GM23248 (cell line): ENCODE measurements at regions not wholly inside any gene's neighbourhood (a gene's known extent, or its start where the extent isn't known, plus 50 kb on each side); places are given as distances from the start of the nearest gene placed in this dataset.

ENCODE experiments used
- EZH2 ChIP-seq: fragments of 200-600 bp; sonication (generic); IDR thresholded peaks from 2 replicates; pipeline ENCODE4 v1.6.1; 2018; ENCODE audit warnings: antibody characterized with exemption, mild to moderate bottlenecking; ENCODE audit not compliant: insufficient read depth, poor library complexity, severe bottlenecking
- EZH2phosphoT487 ChIP-seq: fragments of 200-600 bp; sonication (generic); IDR thresholded peaks from 2 replicates; pipeline ENCODE4 v1.6.1; 2018; ENCODE audit warnings: antibody characterized with exemption, moderate library complexity, mild to moderate bottlenecking, low read depth; ENCODE audit not compliant: insufficient read depth

GRCh38 chr3:109984976-109985375 lies 647.6 kb upstream of the DPPA4 start:
- TF ChIP-seq EZH2: no peak
- TF ChIP-seq EZH2phosphoT487: no peak
